Astrocyte (in vitro differentiated cells and primary cell): ENCODE measurements at regions not wholly inside any gene's neighbourhood (a gene's known extent, or its start where the extent isn't known, plus 50 kb on each side); places are given as distances from the start of the nearest gene placed in this dataset.
"Not testable (repeated sequence)": the region's sequence is repeated elsewhere in the genome, so short reads cannot be mapped to it uniquely, and the experiment has no call there.

ENCODE experiments used
- DNase-seq: peaks from one replicate; pipeline ENCODE4 v3.0.0-alpha.2; 2010; ENCODE audit warnings: low read depth
- FAIRE-seq: peaks from 2 replicates; lab custom pipeline; 2011; peaks lifted over from hg19 to GRCh38; lab: Jason Lieb, UNC
- H2AFZ ChIP-seq: 2 replicates; pipeline ENCODE4 v1.6.0; 2012; ENCODE audit warnings: low read depth, low read length, inconsistent platforms
- H3K27ac ChIP-seq: 2 replicates; pipeline ENCODE4 v1.5.1; 2011; ENCODE audit warnings: low read depth, low read length, inconsistent platforms
- H3K27me3 ChIP-seq: 2 replicates; pipeline ENCODE4 v1.6.0; 2011; ENCODE audit warnings: low read length, inconsistent platforms; ENCODE audit not compliant: insufficient read depth
- H3K36me3 ChIP-seq: 2 replicates; pipeline ENCODE4 v1.5.1; 2011; ENCODE audit warnings: low read length, inconsistent platforms; ENCODE audit not compliant: insufficient read depth
- H3K4me1 ChIP-seq: 2 replicates; pipeline ENCODE4 v1.5.1; 2011; ENCODE audit warnings: low read length, inconsistent platforms; ENCODE audit not compliant: insufficient read depth
- H3K4me2 ChIP-seq: 2 replicates; pipeline ENCODE4 v1.6.0; 2012; ENCODE audit warnings: low read length, inconsistent platforms
- H3K4me3 ChIP-seq: 2 replicates; pipeline ENCODE4 v1.5.1; 2011; ENCODE audit warnings: low read depth, mild to moderate bottlenecking, low read length, inconsistent platforms; ENCODE audit not compliant: insufficient read depth
- H3K79me2 ChIP-seq: 2 replicates; pipeline ENCODE4 v1.6.0; 2012; ENCODE audit warnings: mild to moderate bottlenecking, low read length, inconsistent platforms; ENCODE audit not compliant: insufficient read depth
- H3K9ac ChIP-seq: 2 replicates; pipeline ENCODE4 v1.6.0; 2012; ENCODE audit warnings: mild to moderate bottlenecking, low read length, inconsistent platforms
- H3K9me3 ChIP-seq: 2 replicates; pipeline ENCODE4 v1.5.1; 2012; ENCODE audit warnings: low read depth, mild to moderate bottlenecking, low read length, inconsistent platforms; ENCODE audit not compliant: insufficient read depth
- H4K20me1 ChIP-seq: 2 replicates; pipeline ENCODE4 v1.6.0; 2012; ENCODE audit warnings: low read length, inconsistent platforms; ENCODE audit not compliant: insufficient read depth
- H3K27ac Mint-ChIP-seq: one replicate; pipeline ENCODE4 v1.8.0; 2021; ENCODE audit warnings: mild to moderate bottlenecking, mixed read lengths; ENCODE audit not compliant: unreplicated experiment
- H3K27me3 Mint-ChIP-seq: one replicate; pipeline ENCODE4 v1.8.0; 2021; ENCODE audit warnings: low read depth, mixed read lengths; ENCODE audit not compliant: unreplicated experiment
- H3K36me3 Mint-ChIP-seq: one replicate; pipeline ENCODE4 v1.8.0; 2021; ENCODE audit warnings: low read depth, mixed read lengths; ENCODE audit not compliant: unreplicated experiment
- H3K4me1 Mint-ChIP-seq: one replicate; pipeline ENCODE4 v1.8.0; 2021; ENCODE audit warnings: low read depth, mixed read lengths; ENCODE audit not compliant: unreplicated experiment
- H3K4me3 Mint-ChIP-seq: one replicate; pipeline ENCODE4 v1.8.0; 2021; ENCODE audit warnings: mild to moderate bottlenecking, moderate library complexity, mixed read lengths; ENCODE audit not compliant: unreplicated experiment
- H3K9me3 Mint-ChIP-seq: one replicate; pipeline ENCODE4 v1.8.0; 2021; ENCODE audit warnings: mild to moderate bottlenecking, mixed read lengths; ENCODE audit not compliant: unreplicated experiment
- EZH2 ChIP-seq: IDR thresholded peaks from 2 replicates; pipeline ENCODE4 v1.6.1; 2012; ENCODE audit warnings: mild to moderate bottlenecking, low read length, inconsistent platforms; ENCODE audit not compliant: insufficient read depth
- TF ChIP-seq, protein P1 (sequence below): IDR thresholded peaks from 2 replicates; pipeline ENCODE4 v1.5.1; 2011; ENCODE audit warnings: low read depth, mild to moderate bottlenecking, inconsistent platforms, low read length, moderate library complexity; ENCODE audit not compliant: insufficient read depth

DNA sequence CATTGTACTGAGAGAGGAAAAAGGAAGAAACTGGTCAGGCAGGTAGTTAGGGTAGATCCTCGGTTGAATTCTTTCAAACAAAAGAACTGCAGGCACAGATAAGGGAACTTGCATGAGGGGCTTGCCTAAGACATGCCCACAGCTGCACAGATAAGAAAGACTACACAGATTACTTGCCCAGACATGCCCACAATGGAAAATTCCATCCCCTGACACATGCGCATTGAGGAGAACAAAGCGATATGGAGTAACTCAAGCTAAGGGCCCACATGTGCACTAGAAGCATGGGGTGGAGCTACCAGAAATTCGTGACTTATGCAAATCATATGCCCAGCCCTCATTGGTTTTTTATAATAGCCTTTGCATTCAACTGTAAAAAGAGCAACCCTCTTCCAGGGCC lies 181.3 kb upstream of the ZNF521 start:
- DNase-seq: no peak
- Histone ChIP-seq H3K9me3 (no peaks in the 10 kb centered on the region), H4K20me1 (no peaks in the 10 kb centered on the region), H3K79me2 (no peaks in the 10 kb centered on the region), H3K36me3 (no peaks in the 10 kb centered on the region), H3K9ac (no peak overlapping the region), H3K27me3 (no peaks in the 10 kb centered on the region), H3K27ac (no peak overlapping the region), H2AFZ (no peak overlapping the region), H3K4me2 (no peak overlapping the region), H3K4me3 (no peak overlapping the region), H3K4me1 (no peaks in the 10 kb centered on the region)
- peaks cover 4% of the 10 kb centered on the region for H3K4me1 Mint-ChIP-seq
- no peak overlapping the region for H3K4me3 Mint-ChIP-seq
- TF ChIP-seq, protein P1, sequence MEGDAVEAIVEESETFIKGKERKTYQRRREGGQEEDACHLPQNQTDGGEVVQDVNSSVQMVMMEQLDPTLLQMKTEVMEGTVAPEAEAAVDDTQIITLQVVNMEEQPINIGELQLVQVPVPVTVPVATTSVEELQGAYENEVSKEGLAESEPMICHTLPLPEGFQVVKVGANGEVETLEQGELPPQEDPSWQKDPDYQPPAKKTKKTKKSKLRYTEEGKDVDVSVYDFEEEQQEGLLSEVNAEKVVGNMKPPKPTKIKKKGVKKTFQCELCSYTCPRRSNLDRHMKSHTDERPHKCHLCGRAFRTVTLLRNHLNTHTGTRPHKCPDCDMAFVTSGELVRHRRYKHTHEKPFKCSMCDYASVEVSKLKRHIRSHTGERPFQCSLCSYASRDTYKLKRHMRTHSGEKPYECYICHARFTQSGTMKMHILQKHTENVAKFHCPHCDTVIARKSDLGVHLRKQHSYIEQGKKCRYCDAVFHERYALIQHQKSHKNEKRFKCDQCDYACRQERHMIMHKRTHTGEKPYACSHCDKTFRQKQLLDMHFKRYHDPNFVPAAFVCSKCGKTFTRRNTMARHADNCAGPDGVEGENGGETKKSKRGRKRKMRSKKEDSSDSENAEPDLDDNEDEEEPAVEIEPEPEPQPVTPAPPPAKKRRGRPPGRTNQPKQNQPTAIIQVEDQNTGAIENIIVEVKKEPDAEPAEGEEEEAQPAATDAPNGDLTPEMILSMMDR: no peak
- no peak for TF ChIP-seq EZH2
- no peaks in the 10 kb centered on the region for H3K36me3 Mint-ChIP-seq
- H3K9me3 Mint-ChIP-seq: peaks cover 10% of the 10 kb centered on the region
- H3K27me3 Mint-ChIP-seq: no peaks in the 10 kb centered on the region
- no peak for FAIRE-seq
- H3K27ac Mint-ChIP-seq: peak overlapping the region; percentile 64

- Histone ChIP-seq H3K36me3 (no peaks in the 10 kb centered on the region), H4K20me1 (no peaks in the 10 kb centered on the region), H3K79me2 (no peaks in the 10 kb centered on the region), H3K9ac (no peak overlapping the region), H3K27ac (no peak overlapping the region), H3K4me1 (no peaks in the 10 kb centered on the region), H2AFZ (no peak overlapping the region), H3K4me3 (no peak overlapping the region), H3K4me2 (no peak overlapping the region), H3K9me3 (no peaks in the 10 kb centered on the region), H3K27me3 (no peaks in the 10 kb centered on the region)
- Mint-ChIP-seq H3K9me3 (peaks cover 10% of the 10 kb centered on the region), H3K27ac (no peak overlapping the region), H3K4me3 (no peak overlapping the region), H3K4me1 (peaks cover 4% of the 10 kb centered on the region), H3K36me3 (no peaks in the 10 kb centered on the region), H3K27me3 (no peaks in the 10 kb centered on the region)
- no peak for TF ChIP-seq EZH2
- TF ChIP-seq, protein P1: no peak
- DNase-seq (no peak), FAIRE-seq (no peak)
Observed at GRCh38 chr18:25531207-25531606, 179.2 kb upstream of the ZNF521 start.

GRCh38 chr18:25525789-25526188 lies 173.8 kb upstream of the ZNF521 start:
- not testable (repeated sequence) for DNase-seq, H3K9ac ChIP-seq, H3K27me3 Mint-ChIP-seq, H3K36me3 Mint-ChIP-seq, H3K4me1 Mint-ChIP-seq, H3K9me3 ChIP-seq, H4K20me1 ChIP-seq, H3K27me3 ChIP-seq, H3K79me2 ChIP-seq, H3K4me3 Mint-ChIP-seq, H3K4me2 ChIP-seq, FAIRE-seq, H3K9me3 Mint-ChIP-seq, H3K27ac Mint-ChIP-seq, H3K4me3 ChIP-seq, H2AFZ ChIP-seq, H3K27ac ChIP-seq, H3K4me1 ChIP-seq, H3K36me3 ChIP-seq
